GM21737 (cell line): ENCODE measurements at regions not wholly inside any gene's neighbourhood (a gene's known extent, or its start where the extent isn't known, plus 50 kb on each side); places are given as distances from the start of the nearest gene placed in this dataset.
"Not testable (repeated sequence)": the region's sequence is repeated elsewhere in the genome, so short reads cannot be mapped to it uniquely, and the experiment has no call there.

Experiments used
- ATAC-seq: cut with Tn5 transposase; IDR thresholded peaks from one replicate; pipeline ENCODE4 v1.9.1; 2021; ENCODE audit warnings: mild to moderate bottlenecking, moderate library complexity; ENCODE audit not compliant: unreplicated experiment

DNA sequence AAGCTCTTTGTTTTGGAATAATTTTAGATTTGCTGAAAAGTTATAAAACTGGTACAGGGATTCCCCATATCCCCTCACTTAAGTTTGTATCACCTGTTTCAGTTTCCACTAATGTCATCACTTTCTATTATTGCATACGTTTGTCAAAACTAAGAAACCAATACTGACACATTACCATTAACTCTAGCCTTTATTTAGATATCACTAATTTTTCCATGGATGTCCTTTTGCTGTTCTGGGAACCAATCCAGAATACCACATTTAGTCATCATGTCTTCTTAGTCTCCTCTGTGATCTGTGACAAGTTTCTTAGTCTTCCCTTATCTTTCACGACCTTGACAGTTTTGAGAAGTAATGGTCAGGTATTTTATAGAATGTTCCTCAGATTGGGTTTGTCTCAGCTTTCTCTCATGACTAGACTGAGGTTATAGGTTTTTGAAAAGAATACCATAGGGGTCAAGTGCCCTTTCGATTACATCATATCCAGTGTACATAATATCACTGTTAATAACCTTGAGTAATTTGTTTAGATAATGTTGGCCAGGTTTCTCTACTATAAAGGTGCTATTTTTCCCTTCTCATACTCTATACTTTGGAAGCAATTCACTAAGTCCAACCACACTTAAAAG, 51.9 kb upstream of the NMUR2 start:
- ATAC-seq: no peak

DNA sequence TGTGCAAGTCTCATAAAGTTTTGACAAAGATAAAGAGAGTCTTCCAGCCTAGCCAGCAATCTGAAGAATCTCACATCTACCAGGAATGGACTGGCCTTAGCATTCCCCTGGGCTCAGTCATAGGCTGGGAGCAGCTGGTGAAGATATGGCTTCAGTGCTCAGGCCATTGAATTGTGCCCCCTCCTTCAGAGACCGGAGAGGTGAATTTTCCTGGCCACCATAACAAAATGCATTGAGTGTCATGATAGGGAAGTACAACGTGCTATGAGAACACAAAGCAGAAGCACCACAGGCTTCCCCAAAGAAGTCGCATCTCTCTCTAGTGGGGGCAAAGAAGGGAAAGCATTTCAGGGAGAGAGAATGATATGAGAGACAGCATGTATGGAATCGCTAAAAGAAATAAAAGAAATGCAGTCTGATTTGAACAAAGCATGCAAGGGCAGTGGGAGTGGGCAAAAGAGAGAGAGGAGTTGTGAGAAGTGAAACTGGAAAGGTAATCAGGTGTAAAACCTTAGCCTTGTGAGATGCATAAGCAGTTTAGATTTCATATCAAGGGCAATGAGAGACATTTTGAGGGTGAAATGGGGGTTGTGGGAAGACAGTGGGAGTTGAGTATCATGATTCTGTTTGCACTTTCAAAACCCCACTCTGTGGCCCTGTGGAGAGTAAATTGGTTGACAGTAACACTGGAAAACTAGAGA, 57.1 kb upstream of the NMUR2 start:
- ATAC-seq: peak; percentile 84

GRCh38 chr5:152464048-152464447, 59.0 kb upstream of the NMUR2 start:
- ATAC-seq: no peak

- ATAC-seq: no peak
These were observed 60.1 kb upstream of the NMUR2 start for GRCh38 chr5:152465140-152465539.

DNA sequence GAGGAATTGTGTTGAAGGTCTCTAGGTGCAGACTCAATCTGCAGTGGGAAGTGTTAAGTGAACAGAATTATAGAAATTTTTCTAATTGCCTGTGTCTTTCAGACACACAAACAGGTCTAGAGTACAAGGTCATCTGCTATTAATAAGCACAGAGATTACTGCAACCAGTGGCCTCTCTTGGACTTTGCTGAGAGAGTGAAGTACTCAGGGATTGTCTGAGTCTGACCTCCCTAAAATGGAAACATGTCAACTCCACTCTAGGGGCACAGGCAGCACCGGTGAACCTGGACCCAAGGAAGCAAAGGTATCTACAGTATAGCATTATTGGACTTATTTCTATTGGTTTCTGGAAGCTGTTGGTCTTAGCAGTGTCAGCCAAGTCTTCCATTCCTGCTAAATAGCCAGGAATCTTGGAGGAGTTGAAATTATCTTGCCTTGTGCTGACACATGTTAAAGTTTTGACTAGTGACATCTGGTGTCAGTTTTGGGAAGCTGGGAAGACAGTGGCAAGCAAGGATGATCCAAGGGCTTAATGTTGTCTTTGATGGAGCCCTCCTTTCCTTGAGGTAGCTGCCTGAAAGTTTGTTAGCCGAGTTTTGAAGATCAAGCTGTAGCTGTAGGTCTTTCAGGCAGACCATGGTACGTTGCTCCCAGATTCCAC, 61.1 kb upstream of the NMUR2 start:
- ATAC-seq: no peak

- no peak for ATAC-seq
These were observed 65.1 kb upstream of the NMUR2 start for GRCh38 chr5:152470167-152470566.

GRCh38 chr5:152472083-152472482, 67.0 kb upstream of the NMUR2 start:
- ATAC-seq: no peak

DNA sequence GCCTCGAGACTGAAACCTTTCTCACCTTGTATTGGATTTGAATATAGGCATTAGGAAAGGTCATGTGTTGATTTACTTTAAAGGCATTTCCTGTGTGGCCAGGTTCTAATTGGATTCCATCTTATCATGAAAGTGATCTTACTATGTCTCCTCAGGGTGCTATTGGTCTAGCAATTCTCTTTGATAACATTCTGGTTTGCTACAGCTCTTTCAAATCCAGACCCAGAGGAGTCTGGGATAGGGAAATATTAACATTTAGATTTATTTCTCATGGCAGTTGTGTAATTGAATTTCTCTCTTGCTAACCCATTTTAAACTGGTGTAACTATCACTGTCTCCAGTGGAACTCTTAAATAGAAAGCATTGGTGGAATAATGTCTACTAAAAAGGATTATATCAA, 69.9 kb upstream of the NMUR2 start:
- no peak for ATAC-seq

DNA sequence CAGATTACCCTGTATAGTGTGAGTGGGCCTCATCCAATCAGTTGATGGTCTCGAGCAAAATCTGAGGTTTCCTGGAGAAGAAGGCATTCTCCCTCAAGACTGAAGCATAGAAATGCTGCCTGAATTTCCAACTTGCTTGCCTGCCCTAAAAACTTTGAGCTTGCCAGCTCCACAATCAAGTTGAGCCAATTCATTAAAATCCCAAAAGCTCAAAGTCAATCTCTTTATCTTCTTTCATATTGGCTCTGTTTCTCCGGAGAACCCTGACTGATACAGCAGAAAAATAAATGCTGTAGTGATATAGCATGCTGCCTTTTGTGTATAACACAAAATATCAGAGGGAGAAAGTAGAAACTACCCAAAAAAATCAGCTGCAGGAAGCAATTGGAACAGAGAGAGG, 72.5 kb upstream of the NMUR2 start:
- ATAC-seq: no peak

DNA sequence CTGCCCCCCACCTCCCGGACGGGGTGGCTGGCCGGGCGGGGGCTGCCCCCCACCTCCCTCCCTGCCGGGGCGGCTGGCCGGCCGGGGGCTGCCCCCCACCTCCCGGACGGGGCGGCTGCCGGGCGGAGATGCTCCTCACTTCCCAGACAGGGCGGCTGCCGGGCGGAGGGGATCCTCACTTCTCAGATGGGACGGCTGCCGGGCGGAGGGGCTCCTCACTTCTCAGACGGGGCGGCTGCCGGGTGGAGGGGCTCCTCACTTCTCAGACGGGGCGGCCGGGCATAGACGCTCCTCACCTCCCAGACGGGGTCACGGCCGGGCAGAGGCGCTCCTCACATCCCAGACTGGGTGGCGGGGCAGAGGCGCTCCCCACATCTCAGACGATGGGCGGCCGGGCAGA, 74.8 kb upstream of the NMUR2 start:
- ATAC-seq: not testable (repeated sequence)

DNA sequence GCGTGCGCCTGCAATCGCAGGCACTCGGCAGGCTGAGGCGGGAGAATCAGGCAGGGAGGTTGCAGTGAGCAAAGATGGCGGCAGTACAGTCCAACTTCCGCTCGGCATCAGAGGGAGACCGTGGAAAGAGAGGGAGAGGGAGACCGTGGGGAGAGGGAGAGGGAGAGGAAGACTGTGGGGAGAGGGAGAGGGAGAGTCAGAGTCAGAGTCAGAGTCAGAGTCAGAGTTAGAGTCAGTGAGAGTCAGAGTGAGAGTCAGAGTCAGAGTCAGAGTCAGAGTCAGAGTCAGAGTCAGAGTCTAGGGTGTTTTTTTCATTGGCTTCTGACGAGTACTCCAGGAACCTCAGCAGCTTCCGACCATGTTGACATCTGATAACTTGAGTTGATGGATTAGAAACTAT, 75.6 kb upstream of the NMUR2 start:
- not testable (repeated sequence) for ATAC-seq

- no peak for ATAC-seq
These were observed 82.1 kb upstream of the NMUR2 start for GRCh38 chr5:152487130-152487529.

- ATAC-seq: no peak
These were observed 83.8 kb upstream of the NMUR2 start for GRCh38 chr5:152488869-152489268.

GRCh38 chr5:152499814-152500535, 94.9 kb upstream of the NMUR2 start:
- ATAC-seq: no peak

DNA sequence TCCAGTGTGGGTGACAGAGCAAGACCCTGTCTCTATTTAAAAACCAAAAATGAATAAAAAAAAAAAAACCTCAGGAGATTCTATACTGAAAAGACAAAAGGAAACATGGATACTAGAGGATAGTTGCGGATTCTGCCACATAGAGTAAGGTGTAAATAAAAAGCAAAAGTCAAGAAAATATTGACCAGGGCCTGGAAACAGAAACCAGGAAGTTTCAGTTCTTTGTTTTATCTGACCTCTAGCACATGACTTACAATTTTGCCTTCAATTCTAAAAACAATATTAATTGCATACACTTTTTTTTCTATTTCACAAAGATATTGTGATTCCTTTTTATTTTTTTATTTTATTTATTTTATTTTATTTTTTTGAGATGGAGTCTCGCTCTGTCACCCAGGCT, 96.2 kb upstream of the NMUR2 start:
- no peak for ATAC-seq

- ATAC-seq: no peak
These were observed 98.1 kb upstream of the NMUR2 start for GRCh38 chr5:152503206-152503605.

DNA sequence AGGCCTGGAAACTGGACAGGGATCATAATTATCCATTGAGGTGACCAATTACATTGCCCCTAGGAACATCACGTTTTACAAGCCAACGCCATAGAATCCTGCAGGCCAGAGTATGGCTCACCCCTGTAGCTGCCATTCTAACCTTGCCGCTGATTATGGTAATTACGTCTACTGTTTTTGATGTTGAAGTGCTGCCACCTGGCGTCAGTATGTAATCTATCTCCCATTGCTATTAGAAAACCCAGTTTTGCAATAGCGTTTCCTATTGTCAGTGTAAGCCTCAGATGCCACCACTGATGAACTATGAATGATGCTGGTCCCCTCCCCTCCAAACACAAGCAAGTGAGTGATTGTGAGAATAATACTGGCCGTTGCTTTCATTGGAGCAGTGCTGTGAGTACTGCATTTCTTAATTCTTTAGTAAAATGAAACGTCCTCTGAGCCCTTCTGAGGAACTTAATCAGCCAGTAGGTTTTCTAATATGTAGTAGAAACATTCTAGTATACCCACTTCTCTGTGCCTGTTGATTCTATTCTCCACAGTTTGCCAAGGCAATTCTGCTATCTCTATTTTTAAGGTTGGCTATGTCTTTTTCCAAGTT, 100.5 kb upstream of the NMUR2 start:
- peak; percentile 73 for ATAC-seq

- ATAC-seq: no peak
These were observed 106.0 kb upstream of the NMUR2 start for GRCh38 chr5:152511120-152511519.

GRCh38 chr5:152511531-152512132, 106.6 kb upstream of the NMUR2 start:
- ATAC-seq: no peak

GRCh38 chr5:152514827-152515397, 109.8 kb upstream of the NMUR2 start:
- no peak for ATAC-seq
